ENCODE measurements at regions not wholly inside any gene's neighbourhood (a gene's known extent, or its start where the extent isn't known, plus 50 kb on each side); places are given as distances from the start of the nearest gene placed in this dataset.

GRCh38 chr3:83734656-83735055, 1224.1 kb upstream of the CADM2 start:
- no peak for DNase-seq (ENCODE audit: low read depth, low spot score)

DNA sequence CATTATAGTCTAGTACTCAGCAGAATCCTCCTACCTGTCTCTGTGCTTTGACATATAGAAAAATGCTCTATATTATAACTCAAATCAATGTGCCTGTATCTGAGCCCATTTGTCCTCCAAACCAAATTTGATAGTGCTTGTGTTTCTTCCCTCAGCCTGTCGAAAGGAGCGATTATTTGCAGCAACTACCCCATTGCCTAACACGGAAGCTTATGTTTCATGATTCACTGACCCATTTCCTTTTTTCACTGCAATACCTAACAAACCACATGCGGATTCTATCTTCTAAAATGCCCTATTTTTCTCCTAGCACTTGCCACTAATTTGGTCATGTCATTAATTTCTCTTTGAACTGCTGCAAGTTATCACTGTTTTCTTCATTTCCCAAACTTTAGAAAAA, 1220.6 kb upstream of the CADM2 start:
- DNase-seq (ENCODE audit: low read depth, low spot score) = no peak

DNA sequence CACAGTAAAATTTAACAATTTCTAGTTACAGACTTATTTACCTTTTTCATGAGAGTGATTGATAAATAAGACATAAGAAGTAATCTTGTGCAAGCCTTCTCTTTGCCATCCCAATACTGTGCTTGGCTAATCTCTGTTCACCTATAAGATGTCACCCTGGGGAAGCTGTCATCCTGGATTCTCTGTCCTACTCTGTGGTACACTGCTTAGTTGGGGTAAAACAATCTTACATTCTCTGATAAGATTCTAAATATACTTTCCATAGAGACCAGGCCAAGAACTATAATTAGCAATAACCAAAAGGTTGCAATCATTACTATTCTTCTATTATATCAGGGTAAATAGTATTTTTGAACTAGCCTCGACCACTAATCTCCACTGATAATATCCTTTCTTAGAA, 1218.3 kb upstream of the CADM2 start:
- no peak for DNase-seq (ENCODE audit: low read depth, low spot score)

DNA sequence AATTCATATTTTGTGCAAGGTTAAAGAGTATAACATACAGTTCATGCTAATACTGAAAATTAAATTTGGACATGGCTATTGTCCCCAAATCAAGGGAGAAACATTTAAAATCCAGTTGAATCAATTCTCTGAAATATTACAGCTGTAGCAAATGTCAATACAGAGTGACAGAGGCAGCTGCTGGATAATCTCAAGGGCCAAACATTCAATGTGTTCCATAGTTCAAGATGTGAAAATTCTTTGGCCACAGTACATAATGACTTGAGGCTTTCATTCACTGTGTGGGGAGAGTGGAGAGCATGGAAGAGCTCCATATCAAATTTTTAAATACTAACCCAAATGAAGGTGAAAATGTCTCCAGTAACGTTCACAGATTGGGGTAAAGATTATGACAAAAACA, 1192.8 kb upstream of the CADM2 start:
- DNase-seq (ENCODE audit: low read depth, low spot score) = no peak

DNA sequence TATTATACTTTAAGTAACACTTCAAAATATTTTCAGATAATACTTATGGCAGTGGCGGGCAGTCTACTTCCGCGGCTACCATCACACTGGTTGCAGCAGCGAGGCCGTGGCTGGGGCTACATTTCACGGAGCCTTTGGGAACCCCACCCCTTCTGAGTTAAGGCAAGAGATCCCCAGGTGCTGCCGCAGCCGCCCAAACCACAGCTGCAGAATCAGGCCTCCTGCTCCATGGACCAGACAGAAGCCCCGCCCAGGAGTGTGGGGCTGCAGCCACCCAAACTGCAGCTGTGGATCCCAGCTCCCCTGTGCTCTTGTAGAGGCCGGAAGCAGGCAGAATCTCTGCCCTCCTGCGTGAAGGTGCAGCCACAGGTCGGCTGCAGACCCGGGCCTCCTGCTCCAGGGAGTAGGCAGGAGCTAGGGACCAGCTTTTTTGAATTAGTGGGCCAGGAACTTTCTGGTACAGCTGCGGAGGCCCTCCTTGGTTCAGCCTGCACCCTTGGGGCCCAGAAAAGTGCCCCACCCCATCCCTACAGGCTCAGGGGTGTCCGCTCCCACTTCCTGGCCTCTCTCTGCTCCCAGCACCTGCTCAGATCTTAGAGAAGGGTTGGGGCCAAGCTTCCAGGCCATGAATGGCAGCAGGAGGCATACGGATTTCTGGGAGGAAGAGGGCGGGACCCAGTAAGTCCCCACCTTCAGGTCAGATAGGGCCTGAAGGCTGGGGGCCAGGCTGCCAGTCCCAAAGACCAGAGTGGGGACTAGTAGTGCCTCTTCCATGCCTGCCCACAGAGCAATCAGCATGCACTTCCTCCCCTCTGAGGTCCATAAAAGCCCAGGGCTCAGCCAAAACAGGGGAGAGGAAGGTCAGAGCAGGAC, 1188.8 kb upstream of the CADM2 start:
- no peak for DNase-seq (ENCODE audit: low read depth, low spot score)

- no peak for DNase-seq (ENCODE audit: low read depth, low spot score)
Observed at GRCh38 chr3:83770664-83771402, 1188.0 kb upstream of the CADM2 start.

DNA sequence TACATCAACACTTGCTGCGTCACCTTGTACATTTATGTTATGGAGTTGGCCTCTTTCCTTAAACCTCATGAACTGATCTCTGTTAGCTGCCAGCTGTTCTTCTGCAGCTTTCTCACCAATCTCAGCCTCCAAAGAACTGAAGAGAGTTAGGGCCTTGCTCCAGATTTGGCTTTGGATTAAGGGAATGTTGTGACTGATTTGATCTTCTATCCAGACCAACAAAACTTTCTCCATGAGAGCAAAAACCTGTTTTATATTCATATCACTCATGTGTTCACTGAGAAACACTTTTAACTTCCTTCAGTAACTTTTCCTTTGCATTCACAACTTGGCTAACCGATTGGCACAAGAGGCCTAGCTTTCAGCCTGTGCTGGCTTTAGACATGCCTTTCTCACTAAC, 1156.0 kb upstream of the CADM2 start:
- DNase-seq (ENCODE audit: low read depth, low spot score) = no peak

GRCh38 chr3:83807511-83807910, 1151.3 kb upstream of the CADM2 start:
- DNase-seq (ENCODE audit: low read depth, low spot score) = no peak

DNA sequence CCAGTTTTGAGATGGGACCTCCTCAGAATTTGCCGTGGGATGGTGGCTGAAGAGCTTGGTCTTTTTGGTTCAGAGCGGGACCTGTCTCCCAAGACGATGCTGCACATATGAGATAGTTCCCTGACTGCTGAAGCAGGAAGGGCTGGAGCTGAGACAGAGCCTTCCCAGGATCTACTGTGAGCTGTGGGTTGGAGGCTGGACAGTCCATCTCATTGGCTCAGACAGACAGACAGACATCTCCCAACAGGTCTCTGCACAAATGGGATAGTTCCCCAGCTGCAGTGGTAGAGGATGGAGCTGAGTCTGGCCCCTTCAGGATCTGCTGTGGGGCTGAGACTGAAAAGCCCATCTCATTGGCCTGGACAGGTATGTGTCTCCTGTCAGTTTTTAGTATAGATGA, 1145.6 kb upstream of the CADM2 start:
- no peak for DNase-seq (ENCODE audit: low read depth, low spot score)

DNA sequence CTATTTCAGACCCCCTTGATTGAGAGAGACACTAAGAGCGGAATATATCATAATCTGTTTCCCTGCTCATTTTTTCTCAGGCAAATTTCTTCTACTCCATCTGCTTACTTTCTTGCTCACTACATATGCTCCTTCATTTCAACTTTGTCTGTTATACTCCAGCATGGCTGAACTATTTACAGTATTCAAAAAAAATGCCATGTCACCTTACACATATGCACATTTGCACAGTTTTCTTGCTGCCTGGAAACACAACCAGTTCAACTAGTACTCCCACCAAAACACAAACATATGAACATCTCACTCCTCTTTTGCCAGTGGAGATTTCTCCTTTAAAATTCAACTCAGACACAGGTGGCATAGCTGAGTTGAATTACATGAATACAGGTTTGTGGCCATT, 1142.1 kb upstream of the CADM2 start:
- DNase-seq (ENCODE audit: low read depth, low spot score) = no peak

- no peak for DNase-seq (ENCODE audit: low read depth, low spot score)
Observed at GRCh38 chr3:83821506-83821905, 1137.3 kb upstream of the CADM2 start.

- DNase-seq (ENCODE audit: low read depth, low spot score) = no peak
Observed at GRCh38 chr3:83823095-83823494, 1135.7 kb upstream of the CADM2 start.

- no peak for DNase-seq (ENCODE audit: low read depth, low spot score)
Observed at GRCh38 chr3:83835040-83835439, 1123.7 kb upstream of the CADM2 start.

DNA sequence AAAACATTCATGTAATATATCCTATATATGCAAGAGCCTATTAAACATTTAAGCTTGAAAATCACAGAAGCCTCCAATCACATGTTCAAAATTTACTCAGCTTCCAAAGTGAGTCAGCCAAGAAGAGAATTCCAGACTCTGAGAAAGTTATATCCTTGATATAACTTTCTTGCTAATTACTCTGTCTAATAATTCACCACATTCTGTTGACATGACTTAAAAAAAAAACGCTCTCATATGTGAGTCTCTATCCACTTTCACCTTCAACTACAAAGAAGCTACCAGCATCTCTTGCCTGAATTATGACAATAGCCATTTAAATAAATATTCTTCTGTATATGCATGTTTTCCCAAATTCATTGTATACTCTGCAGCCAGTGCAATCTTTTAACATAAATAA, 1116.3 kb upstream of the CADM2 start:
- no peak for DNase-seq (ENCODE audit: low read depth, low spot score)

DNA sequence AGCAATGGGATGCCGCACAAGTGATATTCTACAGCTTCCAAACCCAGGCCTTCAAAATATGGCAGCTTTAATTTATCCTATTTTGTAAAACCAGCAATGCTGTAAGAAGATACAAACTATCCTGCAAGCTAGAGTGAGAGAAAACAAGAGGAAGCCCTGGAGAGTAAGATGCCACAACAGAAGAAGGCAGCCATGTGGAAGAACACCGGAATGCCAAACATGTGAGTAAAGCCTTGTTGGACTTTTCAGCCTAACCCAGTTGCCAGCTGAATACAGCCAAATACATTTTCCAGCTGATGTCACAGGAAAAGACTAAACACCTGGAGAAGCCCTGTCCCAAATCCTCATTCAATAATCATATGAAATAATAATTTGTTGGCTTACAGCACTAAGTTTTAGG, 1115.1 kb upstream of the CADM2 start:
- DNase-seq (ENCODE audit: low read depth, low spot score) = no peak

- no peak for DNase-seq (ENCODE audit: low read depth, low spot score)
Observed at GRCh38 chr3:83849106-83849730, 1109.6 kb upstream of the CADM2 start.

DNA sequence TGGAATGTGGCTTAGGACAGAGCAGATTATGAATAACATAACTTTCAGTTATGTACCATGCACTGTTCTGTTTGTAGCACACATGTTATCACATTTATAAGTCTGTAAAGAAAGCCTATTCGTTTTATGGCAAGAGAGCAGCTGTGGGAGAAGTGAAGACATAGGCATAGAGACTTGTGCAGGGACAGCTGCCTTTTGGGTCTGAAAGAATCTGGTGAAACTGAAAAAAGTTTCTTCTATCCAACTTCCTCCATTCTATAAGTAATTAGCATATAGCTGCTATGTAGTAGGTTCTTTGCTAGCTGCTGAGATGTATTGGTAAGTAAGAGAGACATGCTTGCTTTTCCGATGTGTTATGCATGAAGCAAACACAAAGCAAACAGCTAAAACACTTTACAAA, 1095.4 kb upstream of the CADM2 start:
- no peak for DNase-seq (ENCODE audit: low read depth, low spot score)

- DNase-seq (ENCODE audit: low read depth, low spot score) = no peak
Observed at GRCh38 chr3:83868909-83869567, 1089.8 kb upstream of the CADM2 start.

DNA sequence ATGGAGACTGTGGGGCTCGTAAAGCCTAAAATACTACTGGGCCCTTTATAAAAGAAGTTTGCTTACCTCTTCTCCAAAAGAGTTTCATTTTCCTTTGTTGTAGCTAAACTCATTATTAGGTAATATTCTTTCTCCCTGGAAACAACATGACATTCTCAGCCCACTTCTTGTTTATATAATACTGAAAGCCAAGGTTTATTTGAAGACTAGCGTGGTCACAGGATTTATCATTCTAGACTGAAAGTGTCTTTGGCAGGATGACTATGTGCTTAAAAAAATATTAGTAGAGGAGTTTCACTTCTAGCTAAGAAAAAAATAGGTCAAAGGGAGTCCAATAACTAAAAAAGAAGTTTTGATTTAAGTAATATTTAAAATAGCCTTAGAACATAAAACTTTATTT, 1085.2 kb upstream of the CADM2 start:
- DNase-seq (ENCODE audit: low read depth, low spot score) = no peak

DNA sequence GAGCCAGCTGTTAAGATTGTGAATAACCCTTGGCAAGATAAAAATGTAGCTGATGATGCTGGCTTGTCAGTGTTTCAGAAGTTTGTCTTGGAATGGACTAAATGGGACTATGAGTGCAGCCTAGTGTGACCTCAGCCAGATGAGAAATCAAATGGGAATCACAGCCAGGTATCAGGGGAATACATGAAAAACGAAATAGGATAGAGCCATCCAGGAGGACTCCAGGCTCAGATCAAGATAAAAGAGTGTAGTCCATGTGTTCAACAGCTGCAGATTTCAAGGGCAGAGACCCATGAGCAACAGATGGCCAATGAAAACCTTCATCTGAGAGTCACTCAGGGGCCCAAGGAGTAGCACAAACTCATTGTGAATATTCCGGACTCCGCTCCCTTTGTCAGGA, 1080.9 kb upstream of the CADM2 start:
- DNase-seq (ENCODE audit: low read depth, low spot score) = no peak

- no peak for DNase-seq (ENCODE audit: low read depth, low spot score)
Observed at GRCh38 chr3:83882701-83883100, 1076.1 kb upstream of the CADM2 start.
